IMR-90 (cell line): ENCODE measurements at regions not wholly inside any gene's neighbourhood (a gene's known extent, or its start where the extent isn't known, plus 50 kb on each side); places are given as distances from the start of the nearest gene placed in this dataset.

Experiments
- ATAC-seq: fragments of 200-7000 bp; cut with Tn5 transposase; 2 replicates; pipeline ENCODE4 v1.9.1; 2020; ENCODE audit warnings: low read depth, mild to moderate bottlenecking, moderate library complexity
- BruUV-seq: library from RNA; stranded (reverse); fragments of 400-500 nt; replicated peaks from 2 replicates; lab custom pipeline; 2021; lab: Mats Ljungman, UMichigan
- CTCF ChIA-PET: fragments of 300-600 bp; formaldehyde crosslinking; extraction: SDS; loops from one replicate; lab custom pipeline; 2021; ENCODE audit warnings: antibody characterized with exemption; lab: Yijun Ruan, JAX
- POLR2A ChIA-PET: fragments of 300-600 bp; sonication (Branson Sonifier 250); formaldehyde crosslinking; loops from one replicate; lab custom pipeline; 2022; ENCODE audit warnings: antibody characterized with exemption; ENCODE audit not compliant: unreplicated experiment; lab: Charles Lee
- DNase-seq: peaks from one replicate; pipeline ENCODE4 v3.0.0; 2013
- H2AFZ ChIP-seq: replicated peaks from 2 replicates; pipeline ENCODE3; 2013; ENCODE audit warnings: low read length, mild to moderate bottlenecking; ENCODE audit not compliant: poor library complexity
- H2AK5ac ChIP-seq: 2 replicates; pipeline ENCODE4 v1.6.1; 2013; ENCODE audit warnings: low read depth, low read length, inconsistent platforms
- H2AK9ac ChIP-seq: replicated peaks from 2 replicates; pipeline ENCODE3; 2013; ENCODE audit warnings: mild to moderate bottlenecking, low read depth, low read length, moderate library complexity; ENCODE audit not compliant: poor library complexity
- H2BK120ac ChIP-seq: 2 replicates; pipeline ENCODE4 v1.6.1; 2013; ENCODE audit warnings: low read depth, low read length, inconsistent platforms
- H2BK15ac ChIP-seq: 3 replicates; pipeline ENCODE4 v1.6.1; 2013; ENCODE audit warnings: low read depth, low read length, inconsistent platforms
- H2BK20ac ChIP-seq: 2 replicates; pipeline ENCODE4 v1.6.1; 2013; ENCODE audit warnings: low read depth, mild to moderate bottlenecking, inconsistent platforms, low read length, moderate library complexity
- H2BK5ac ChIP-seq: 2 replicates; pipeline ENCODE4 v1.6.1; 2013; ENCODE audit warnings: mild to moderate bottlenecking, low read depth, low read length, inconsistent platforms; ENCODE audit not compliant: poor library complexity, severe bottlenecking
- H3K14ac ChIP-seq: replicated peaks from 2 replicates; pipeline ENCODE4 v1.6.1; 2013; ENCODE audit warnings: low read depth, low read length, inconsistent platforms
- H3K18ac ChIP-seq: 2 replicates; pipeline ENCODE4 v1.6.1; 2013; ENCODE audit warnings: low read depth, low read length, control low read depth
- H3K23ac ChIP-seq: 2 replicates; pipeline ENCODE4 v1.6.1; 2013; ENCODE audit warnings: low read depth, low read length, inconsistent platforms
- H3K27ac ChIP-seq: 2 replicates; pipeline ENCODE4 v1.5.1; 2013; ENCODE audit warnings: mild to moderate bottlenecking, control low read depth, low read length; ENCODE audit not compliant: insufficient read depth
- H3K27me3 ChIP-seq: 2 replicates; pipeline ENCODE4 v1.6.1; 2013; ENCODE audit warnings: low read length; ENCODE audit not compliant: control insufficient read depth, insufficient read depth
- H3K36me3 ChIP-seq: 2 replicates; pipeline ENCODE4 v1.6.1; 2013; ENCODE audit warnings: low read length, mixed read lengths; ENCODE audit not compliant: control insufficient read depth, insufficient read depth
- H3K4ac ChIP-seq: 2 replicates; pipeline ENCODE4 v1.6.1; 2013; ENCODE audit warnings: low read depth, low read length, inconsistent platforms
- H3K4me1 ChIP-seq: 2 replicates; pipeline ENCODE4 v1.6.1; 2013; ENCODE audit warnings: low read length, mixed read lengths; ENCODE audit not compliant: control insufficient read depth, insufficient read depth
- H3K4me2 ChIP-seq: 2 replicates; pipeline ENCODE4 v1.6.1; 2013; ENCODE audit warnings: low read depth, mild to moderate bottlenecking, control low read depth, low read length, moderate library complexity
- H3K4me3 ChIP-seq: 2 replicates; pipeline ENCODE4 v1.5.1; 2013; ENCODE audit warnings: low read depth, mild to moderate bottlenecking, control low read depth, low read length, moderate library complexity; ENCODE audit not compliant: insufficient read depth
- H3K56ac ChIP-seq: 2 replicates; pipeline ENCODE4 v1.6.1; 2013; ENCODE audit warnings: low read length, inconsistent platforms; ENCODE audit not compliant: insufficient read depth; ENCODE audit errors: extremely low read depth
- H3K79me1 ChIP-seq, 2 experiments: 2 replicates each; pipeline ENCODE4 v1.6.1; 2013; ENCODE audit warnings: low read length in 2 of 2, inconsistent platforms in 1 of 2, low read depth in 1 of 2
- H3K9ac ChIP-seq: 2 replicates; pipeline ENCODE4 v1.6.1; 2013; ENCODE audit warnings: low read depth, low read length, control low read depth
- H3K9me1 ChIP-seq: 2 replicates; pipeline ENCODE4 v1.6.1; 2013; ENCODE audit warnings: low read length, inconsistent platforms; ENCODE audit not compliant: insufficient read depth
- H3K9me3 ChIP-seq: 2 replicates; pipeline ENCODE4 v1.6.1; 2013; ENCODE audit warnings: low read length; ENCODE audit not compliant: control insufficient read depth, insufficient read depth
- H4K20me1 ChIP-seq: 2 replicates; pipeline ENCODE4 v1.6.1; 2013; ENCODE audit warnings: low read length, inconsistent platforms; ENCODE audit not compliant: insufficient read depth
- H4K5ac ChIP-seq: 2 replicates; pipeline ENCODE4 v1.6.1; 2013; ENCODE audit warnings: mild to moderate bottlenecking, low read depth, low read length, control low read depth
- H4K8ac ChIP-seq, 2 experiments: 2 replicates each; pipeline ENCODE4 v1.6.1; 2013; ENCODE audit warnings: low read depth in 2 of 2, low read length in 2 of 2, control low read depth in 1 of 2, inconsistent platforms in 1 of 2
- H4K91ac ChIP-seq: 2 replicates; pipeline ENCODE4 v1.6.1; 2013; ENCODE audit warnings: low read depth, low read length, inconsistent platforms; ENCODE audit not compliant: insufficient read depth
- BHLHE40 ChIP-seq: fragments of 150-350 bp; IDR thresholded peaks from 2 replicates; pipeline ENCODE4 v1.6.1; 2016; ENCODE audit warnings: mild to moderate bottlenecking, low read depth, low read length
- MAFK ChIP-seq: IDR thresholded peaks from 2 replicates; pipeline ENCODE4 v1.6.1; 2012; ENCODE audit warnings: low read depth, low read length, improper control_type of control experiment
- MAZ ChIP-seq: IDR thresholded peaks from 2 replicates; pipeline ENCODE4 v1.6.1; 2012; ENCODE audit warnings: low read depth, mild to moderate bottlenecking, low read length, improper control_type of control experiment, moderate library complexity, borderline replicate concordance
- MXI1 ChIP-seq: IDR thresholded peaks from 2 replicates; pipeline ENCODE4 v1.6.1; 2012; ENCODE audit warnings: low read depth, mild to moderate bottlenecking, low read length, moderate library complexity, borderline replicate concordance
- RCOR1 ChIP-seq: IDR thresholded peaks from 2 replicates; pipeline ENCODE4 v1.6.1; 2012; ENCODE audit warnings: mild to moderate bottlenecking, low read length, improper control_type of control experiment; ENCODE audit not compliant: insufficient replicate concordance
- WGBS, 2 experiments: methylation state at CpG; one replicate each; pipeline versions ENCODE4 v1.1.5 to v1.1.7; 2013; ENCODE audit warnings: missing lambda C conversion rate in 2 of 2; ENCODE audit not compliant: insufficient read length in 1 of 2; ENCODE audit errors: extremely low coverage in 2 of 2; 5-methylcytosine and 5-hydroxymethylcytosine counted together
- dilution Hi-C: fragments of 300-500 bp; cut with HindIII; formaldehyde crosslinking; loops from one replicate; pipeline ENCODE4 v1.14.3; 2018; ENCODE audit warnings: low sequenced_read_pairs; ENCODE audit not compliant: unreplicated experiment
- in situ Hi-C: fragments of 300-500 bp; cut with MboI; formaldehyde crosslinking; loops from 3 replicates; pipeline ENCODE4 v1.14.3; 2019; ENCODE audit warnings: low sequenced_read_pairs, inconsistent platforms, mixed read lengths
- intact Hi-C: fragments of 100-400 bp; cut with micrococcal nuclease; formaldehyde crosslinking; loops from 2 replicates; pipeline ENCODE4 v1.10.0; 2022

GRCh38 chr4:157558016-157558415 lies 337.5 kb downstream of the GRIA2 start:
- H2AK9ac ChIP-seq = no peak overlapping the region
- no peak overlapping the region for H4K5ac ChIP-seq
- H4K91ac ChIP-seq = no peak overlapping the region
- no peak overlapping the region for H3K27ac ChIP-seq
- DNase-seq (no peak), ATAC-seq (no peak)
- H3K9me3 ChIP-seq = no peaks in the 10 kb centered on the region
- no peak overlapping the region for H3K4me2 ChIP-seq
- H2BK15ac ChIP-seq = no peak overlapping the region
- H3K79me1 ChIP-seq = no peaks in the 10 kb centered on the region
- H3K14ac ChIP-seq = no peak overlapping the region
- intact Hi-C loops = no loop called here
- TF ChIP-seq MXI1 = no peak
- no peak for TF ChIP-seq MAFK
- no peak for TF ChIP-seq MAZ
- no peak for TF ChIP-seq RCOR1
- no peak for TF ChIP-seq BHLHE40
- H3K4ac ChIP-seq = no peak overlapping the region
- CTCF ChIA-PET = no interaction called here
- WGBS, 2 experiments = no CpG with 5 or more reads among the region's 2 CpGs
- no peaks in the 10 kb centered on the region for H3K9me1 ChIP-seq
- no peak overlapping the region for H3K4me3 ChIP-seq
- H3K18ac ChIP-seq = no peak overlapping the region
- no peak overlapping the region for H3K56ac ChIP-seq
- H2BK120ac ChIP-seq = no peak overlapping the region
- H2AFZ ChIP-seq = no peak overlapping the region
- no peak overlapping the region for H3K9ac ChIP-seq
- no peak overlapping the region for H2AK5ac ChIP-seq
- no peaks in the 10 kb centered on the region for H4K20me1 ChIP-seq
- H3K23ac ChIP-seq = no peak overlapping the region
- H4K8ac ChIP-seq = no peak overlapping the region
- BruUV-seq = no TSS peak
- H3K27me3 ChIP-seq = no peaks in the 10 kb centered on the region
- no peaks in the 10 kb centered on the region for H3K36me3 ChIP-seq
- dilution Hi-C loops = no loop called here
- no peaks in the 10 kb centered on the region for H3K4me1 ChIP-seq
- no peak overlapping the region for H2BK5ac ChIP-seq
- in situ Hi-C loops = no loop called here
- H2BK20ac ChIP-seq = no peak overlapping the region
- POLR2A ChIA-PET = no interaction called here
